GM23338 (cell line): ENCODE measurements at regions not wholly inside any gene's neighbourhood (a gene's known extent, or its start where the extent isn't known, plus 50 kb on each side); places are given as distances from the start of the nearest gene placed in this dataset.
A peak's percentile ranks its signal among the peaks of the same experiment; 100 is the strongest.
"Not testable (repeated sequence)": the region's sequence is repeated elsewhere in the genome, so short reads cannot be mapped to it uniquely, and the experiment has no call there.

ENCODE experiments used
- ATAC-seq: fragments of 200-7000 bp; cut with Tn5 transposase; 3 replicates; pipeline ENCODE4 v1.9.1; 2020
- DNase-seq: peaks from one replicate; pipeline ENCODE4 v3.0.0-alpha.2; 2015; ENCODE audit warnings: low spot score
- H2AFZ ChIP-seq: fragments of 200-600 bp; sonication (generic); 2 replicates; pipeline ENCODE4 v1.8.0; 2016; ENCODE audit warnings: antibody characterized with exemption, mild to moderate bottlenecking, moderate library complexity
- H3F3A ChIP-seq: fragments of 200-600 bp; sonication (generic); replicated peaks from 2 replicates; pipeline ENCODE4 v1.8.0; 2017; ENCODE audit warnings: antibody characterized with exemption, mixed run types, low read depth
- H3K27ac ChIP-seq: fragments of 200-600 bp; sonication (generic); 2 replicates; pipeline ENCODE4 v1.6.1; 2016; ENCODE audit warnings: low read depth
- H3K27me3 ChIP-seq: fragments of 200-600 bp; sonication (generic); 2 replicates; pipeline ENCODE4 v1.8.0; 2016; ENCODE audit warnings: mild to moderate bottlenecking, mixed run types, moderate library complexity; ENCODE audit not compliant: insufficient read depth
- H3K36me3 ChIP-seq: fragments of 200-600 bp; sonication (generic); 2 replicates; pipeline ENCODE4 v1.8.0; 2016; ENCODE audit warnings: mild to moderate bottlenecking; ENCODE audit not compliant: insufficient read depth
- H3K4me1 ChIP-seq: fragments of 200-600 bp; sonication (generic); 2 replicates; pipeline ENCODE4 v1.8.0; 2016; ENCODE audit warnings: mild to moderate bottlenecking, moderate library complexity; ENCODE audit not compliant: insufficient read depth
- H3K4me2 ChIP-seq: fragments of 200-600 bp; sonication (generic); 2 replicates; pipeline ENCODE4 v1.7.1; 2017; ENCODE audit warnings: mixed run types
- H3K4me3 ChIP-seq: fragments of 200-600 bp; sonication (generic); 2 replicates; pipeline ENCODE4 v1.6.1; 2016; ENCODE audit warnings: mixed run types
- H3K79me2 ChIP-seq: fragments of 200-600 bp; sonication (generic); replicated peaks from 2 replicates; pipeline ENCODE4 v1.8.0; 2017; ENCODE audit warnings: mild to moderate bottlenecking; ENCODE audit not compliant: insufficient read depth
- H3K9me2 ChIP-seq: fragments of 200-600 bp; sonication (generic); 2 replicates; pipeline ENCODE4 v1.8.0; 2017; ENCODE audit not compliant: insufficient read depth
- H4K20me1 ChIP-seq: fragments of 200-600 bp; sonication (generic); replicated peaks from 2 replicates; pipeline ENCODE4 v1.8.0; 2017; ENCODE audit warnings: mild to moderate bottlenecking; ENCODE audit not compliant: insufficient read depth
- H3K27ac Mint-ChIP-seq: 2 replicates; pipeline ENCODE4 v1.8.0; 2020; ENCODE audit warnings: inconsistent platforms, mild to moderate bottlenecking, moderate library complexity, mixed read lengths
- H3K27me3 Mint-ChIP-seq: 3 replicates; pipeline ENCODE4 v1.8.0; 2022; ENCODE audit warnings: low read depth, mild to moderate bottlenecking, moderate library complexity, mixed read lengths, inconsistent platforms; ENCODE audit not compliant: insufficient read depth, poor library complexity
- H3K36me3 Mint-ChIP-seq: 3 replicates; pipeline ENCODE4 v1.8.0; 2021; ENCODE audit warnings: low read depth, mild to moderate bottlenecking, inconsistent platforms, moderate library complexity, mixed read lengths
- H3K4me1 Mint-ChIP-seq: 3 replicates; pipeline ENCODE4 v1.8.0; 2020; ENCODE audit warnings: mild to moderate bottlenecking, inconsistent platforms, mixed read lengths
- H3K4me3 Mint-ChIP-seq: 3 replicates; pipeline ENCODE4 v1.8.0; 2021; ENCODE audit warnings: moderate library complexity, mild to moderate bottlenecking, inconsistent platforms, mixed read lengths
- H3K9me3 Mint-ChIP-seq: 3 replicates; pipeline ENCODE4 v1.8.0; 2020; ENCODE audit warnings: moderate library complexity, mild to moderate bottlenecking, inconsistent platforms, mixed read lengths
- EZH2 ChIP-seq: fragments of 200-600 bp; sonication (generic); IDR thresholded peaks from one replicate; pipeline ENCODE4 v1.8.0; 2017; ENCODE audit warnings: antibody characterized with exemption, mild to moderate bottlenecking, low read depth; ENCODE audit not compliant: unreplicated experiment
- JUNB ChIP-seq: IDR thresholded peaks from one replicate; pipeline ENCODE4 v1.6.1; 2016; ENCODE audit warnings: antibody characterized with exemption; ENCODE audit not compliant: unreplicated experiment
- POLR2AphosphoS5 ChIP-seq: IDR thresholded peaks from 2 replicates; pipeline ENCODE4 v1.6.1; 2016; ENCODE audit warnings: antibody characterized with exemption, low read depth
- ZNF331 ChIP-seq: fragments of 250-450 bp; sonication (Bioruptor Pico); IDR thresholded peaks from 2 replicates; pipeline ENCODE4 v1.5.0; 2020; ENCODE audit warnings: low read depth, mild to moderate bottlenecking, moderate library complexity
- TF ChIP-seq, protein P1 (sequence below): IDR thresholded peaks from 2 replicates; pipeline ENCODE4 v1.6.1; 2016; ENCODE audit warnings: antibody characterized with exemption
- TF ChIP-seq, protein P2 (sequence below): IDR thresholded peaks from one replicate; pipeline ENCODE4 v1.6.1; 2018; ENCODE audit warnings: antibody characterized with exemption; ENCODE audit not compliant: unreplicated experiment
- TF ChIP-seq, protein P3 (sequence below): fragments of 250-450 bp; sonication (Bioruptor Pico); IDR thresholded peaks from 2 replicates; pipeline ENCODE4 v1.5.0; 2020; ENCODE audit warnings: mild to moderate bottlenecking, moderate library complexity

DNA sequence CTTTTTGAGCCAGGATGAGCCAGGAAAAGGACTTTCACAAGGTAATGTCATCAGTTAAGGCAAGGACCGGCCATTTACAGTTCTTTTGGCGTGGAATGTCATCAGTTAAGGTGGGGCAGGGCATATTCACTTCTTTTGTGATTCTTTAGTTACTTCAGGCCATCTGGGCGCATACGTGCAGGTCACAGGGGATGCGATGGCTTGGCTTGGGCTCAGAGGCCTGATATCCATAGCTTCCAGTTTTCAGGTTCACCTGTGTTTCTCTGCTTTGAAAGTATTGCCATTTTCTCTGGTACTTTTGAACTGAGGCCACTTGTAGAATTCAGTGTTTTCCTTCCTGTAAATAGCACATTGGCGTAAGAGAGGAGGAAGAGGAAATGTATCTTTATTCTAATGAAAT is 546.9 kb downstream of the NR2F2 start:
- Histone ChIP-seq H3K27ac (peak overlapping the region; percentile 55; the same call in 1 of the 2 replicates), H3K9me2 (peaks cover 13% of the 10 kb centered on the region), H3K4me2 (peak overlapping the region; percentile 7; the same call in 1 of the 2 replicates), H3K4me1 (peaks cover 17% of the 10 kb centered on the region)
- H3K4me3 ChIP-seq, H2AFZ ChIP-seq, H3K27me3 Mint-ChIP-seq, H3K4me3 Mint-ChIP-seq, H3K9me3 Mint-ChIP-seq, ATAC-seq, H3K27ac Mint-ChIP-seq, H3F3A ChIP-seq, DNase-seq, H4K20me1 ChIP-seq, H3K36me3 ChIP-seq, H3K27me3 ChIP-seq, H3K36me3 Mint-ChIP-seq, H3K79me2 ChIP-seq: not testable (repeated sequence)
- peaks cover 14% of the 10 kb centered on the region for H3K4me1 Mint-ChIP-seq

DNA sequence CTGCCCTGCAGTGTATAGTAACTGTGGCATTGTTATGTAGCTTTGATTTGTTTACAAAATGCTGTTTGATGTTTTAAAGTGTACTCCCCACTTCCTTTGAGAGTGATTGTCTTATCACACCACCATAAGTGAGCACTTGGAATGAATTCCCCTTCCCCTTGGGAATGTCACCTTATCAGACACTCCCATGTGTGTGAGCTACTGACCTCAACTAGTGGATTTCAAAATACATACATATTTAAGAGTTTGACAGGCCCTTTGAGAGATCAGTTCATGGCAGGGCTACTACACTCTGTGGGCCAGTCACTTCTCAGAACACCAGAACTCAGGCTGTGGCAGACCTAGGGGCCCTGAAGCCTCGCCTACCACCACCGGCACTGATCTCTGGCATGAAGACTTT is 547.6 kb downstream of the NR2F2 start:
- Histone ChIP-seq H3K4me2 (peak overlapping the region; percentile 18; the same call in 1 of the 2 replicates), H3K36me3 (no peaks in the 10 kb centered on the region), H3K9me2 (peaks cover 13% of the 10 kb centered on the region), H3K4me1 (peaks cover 17% of the 10 kb centered on the region), H3K27ac (peak overlapping the region; percentile 55; the same call in 1 of the 2 replicates), H3K79me2 (no peaks in the 10 kb centered on the region; the same call in 1 of the 2 replicates), H4K20me1 (no peaks in the 10 kb centered on the region), H3K4me3 (no peak overlapping the region), H3K27me3 (no peaks in the 10 kb centered on the region), H3F3A (no peaks in the 10 kb centered on the region), H2AFZ (no peak overlapping the region)
- peaks cover 1% of the 10 kb centered on the region for H3K27me3 Mint-ChIP-seq
- no peaks in the 10 kb centered on the region for H3K9me3 Mint-ChIP-seq
- no peaks in the 10 kb centered on the region for H3K36me3 Mint-ChIP-seq
- ATAC-seq (no peak; the same call in 2 of the 3 replicates), DNase-seq (no peak)
- no peak overlapping the region; the same call in 1 of the 2 replicates for H3K27ac Mint-ChIP-seq
- H3K4me3 Mint-ChIP-seq = no peak overlapping the region
- TF ChIP-seq ZNF331 (CRISPR knock-in tag) (no peak), EZH2 (no peak), JUNB (no peak), POLR2AphosphoS5 (no peak)
- TF ChIP-seq, protein P1, sequence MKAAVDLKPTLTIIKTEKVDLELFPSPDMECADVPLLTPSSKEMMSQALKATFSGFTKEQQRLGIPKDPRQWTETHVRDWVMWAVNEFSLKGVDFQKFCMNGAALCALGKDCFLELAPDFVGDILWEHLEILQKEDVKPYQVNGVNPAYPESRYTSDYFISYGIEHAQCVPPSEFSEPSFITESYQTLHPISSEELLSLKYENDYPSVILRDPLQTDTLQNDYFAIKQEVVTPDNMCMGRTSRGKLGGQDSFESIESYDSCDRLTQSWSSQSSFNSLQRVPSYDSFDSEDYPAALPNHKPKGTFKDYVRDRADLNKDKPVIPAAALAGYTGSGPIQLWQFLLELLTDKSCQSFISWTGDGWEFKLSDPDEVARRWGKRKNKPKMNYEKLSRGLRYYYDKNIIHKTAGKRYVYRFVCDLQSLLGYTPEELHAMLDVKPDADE = no peak
- TF ChIP-seq, protein P2, sequence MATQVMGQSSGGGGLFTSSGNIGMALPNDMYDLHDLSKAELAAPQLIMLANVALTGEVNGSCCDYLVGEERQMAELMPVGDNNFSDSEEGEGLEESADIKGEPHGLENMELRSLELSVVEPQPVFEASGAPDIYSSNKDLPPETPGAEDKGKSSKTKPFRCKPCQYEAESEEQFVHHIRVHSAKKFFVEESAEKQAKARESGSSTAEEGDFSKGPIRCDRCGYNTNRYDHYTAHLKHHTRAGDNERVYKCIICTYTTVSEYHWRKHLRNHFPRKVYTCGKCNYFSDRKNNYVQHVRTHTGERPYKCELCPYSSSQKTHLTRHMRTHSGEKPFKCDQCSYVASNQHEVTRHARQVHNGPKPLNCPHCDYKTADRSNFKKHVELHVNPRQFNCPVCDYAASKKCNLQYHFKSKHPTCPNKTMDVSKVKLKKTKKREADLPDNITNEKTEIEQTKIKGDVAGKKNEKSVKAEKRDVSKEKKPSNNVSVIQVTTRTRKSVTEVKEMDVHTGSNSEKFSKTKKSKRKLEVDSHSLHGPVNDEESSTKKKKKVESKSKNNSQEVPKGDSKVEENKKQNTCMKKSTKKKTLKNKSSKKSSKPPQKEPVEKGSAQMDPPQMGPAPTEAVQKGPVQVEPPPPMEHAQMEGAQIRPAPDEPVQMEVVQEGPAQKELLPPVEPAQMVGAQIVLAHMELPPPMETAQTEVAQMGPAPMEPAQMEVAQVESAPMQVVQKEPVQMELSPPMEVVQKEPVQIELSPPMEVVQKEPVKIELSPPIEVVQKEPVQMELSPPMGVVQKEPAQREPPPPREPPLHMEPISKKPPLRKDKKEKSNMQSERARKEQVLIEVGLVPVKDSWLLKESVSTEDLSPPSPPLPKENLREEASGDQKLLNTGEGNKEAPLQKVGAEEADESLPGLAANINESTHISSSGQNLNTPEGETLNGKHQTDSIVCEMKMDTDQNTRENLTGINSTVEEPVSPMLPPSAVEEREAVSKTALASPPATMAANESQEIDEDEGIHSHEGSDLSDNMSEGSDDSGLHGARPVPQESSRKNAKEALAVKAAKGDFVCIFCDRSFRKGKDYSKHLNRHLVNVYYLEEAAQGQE = no peak
- TF ChIP-seq, protein P3, sequence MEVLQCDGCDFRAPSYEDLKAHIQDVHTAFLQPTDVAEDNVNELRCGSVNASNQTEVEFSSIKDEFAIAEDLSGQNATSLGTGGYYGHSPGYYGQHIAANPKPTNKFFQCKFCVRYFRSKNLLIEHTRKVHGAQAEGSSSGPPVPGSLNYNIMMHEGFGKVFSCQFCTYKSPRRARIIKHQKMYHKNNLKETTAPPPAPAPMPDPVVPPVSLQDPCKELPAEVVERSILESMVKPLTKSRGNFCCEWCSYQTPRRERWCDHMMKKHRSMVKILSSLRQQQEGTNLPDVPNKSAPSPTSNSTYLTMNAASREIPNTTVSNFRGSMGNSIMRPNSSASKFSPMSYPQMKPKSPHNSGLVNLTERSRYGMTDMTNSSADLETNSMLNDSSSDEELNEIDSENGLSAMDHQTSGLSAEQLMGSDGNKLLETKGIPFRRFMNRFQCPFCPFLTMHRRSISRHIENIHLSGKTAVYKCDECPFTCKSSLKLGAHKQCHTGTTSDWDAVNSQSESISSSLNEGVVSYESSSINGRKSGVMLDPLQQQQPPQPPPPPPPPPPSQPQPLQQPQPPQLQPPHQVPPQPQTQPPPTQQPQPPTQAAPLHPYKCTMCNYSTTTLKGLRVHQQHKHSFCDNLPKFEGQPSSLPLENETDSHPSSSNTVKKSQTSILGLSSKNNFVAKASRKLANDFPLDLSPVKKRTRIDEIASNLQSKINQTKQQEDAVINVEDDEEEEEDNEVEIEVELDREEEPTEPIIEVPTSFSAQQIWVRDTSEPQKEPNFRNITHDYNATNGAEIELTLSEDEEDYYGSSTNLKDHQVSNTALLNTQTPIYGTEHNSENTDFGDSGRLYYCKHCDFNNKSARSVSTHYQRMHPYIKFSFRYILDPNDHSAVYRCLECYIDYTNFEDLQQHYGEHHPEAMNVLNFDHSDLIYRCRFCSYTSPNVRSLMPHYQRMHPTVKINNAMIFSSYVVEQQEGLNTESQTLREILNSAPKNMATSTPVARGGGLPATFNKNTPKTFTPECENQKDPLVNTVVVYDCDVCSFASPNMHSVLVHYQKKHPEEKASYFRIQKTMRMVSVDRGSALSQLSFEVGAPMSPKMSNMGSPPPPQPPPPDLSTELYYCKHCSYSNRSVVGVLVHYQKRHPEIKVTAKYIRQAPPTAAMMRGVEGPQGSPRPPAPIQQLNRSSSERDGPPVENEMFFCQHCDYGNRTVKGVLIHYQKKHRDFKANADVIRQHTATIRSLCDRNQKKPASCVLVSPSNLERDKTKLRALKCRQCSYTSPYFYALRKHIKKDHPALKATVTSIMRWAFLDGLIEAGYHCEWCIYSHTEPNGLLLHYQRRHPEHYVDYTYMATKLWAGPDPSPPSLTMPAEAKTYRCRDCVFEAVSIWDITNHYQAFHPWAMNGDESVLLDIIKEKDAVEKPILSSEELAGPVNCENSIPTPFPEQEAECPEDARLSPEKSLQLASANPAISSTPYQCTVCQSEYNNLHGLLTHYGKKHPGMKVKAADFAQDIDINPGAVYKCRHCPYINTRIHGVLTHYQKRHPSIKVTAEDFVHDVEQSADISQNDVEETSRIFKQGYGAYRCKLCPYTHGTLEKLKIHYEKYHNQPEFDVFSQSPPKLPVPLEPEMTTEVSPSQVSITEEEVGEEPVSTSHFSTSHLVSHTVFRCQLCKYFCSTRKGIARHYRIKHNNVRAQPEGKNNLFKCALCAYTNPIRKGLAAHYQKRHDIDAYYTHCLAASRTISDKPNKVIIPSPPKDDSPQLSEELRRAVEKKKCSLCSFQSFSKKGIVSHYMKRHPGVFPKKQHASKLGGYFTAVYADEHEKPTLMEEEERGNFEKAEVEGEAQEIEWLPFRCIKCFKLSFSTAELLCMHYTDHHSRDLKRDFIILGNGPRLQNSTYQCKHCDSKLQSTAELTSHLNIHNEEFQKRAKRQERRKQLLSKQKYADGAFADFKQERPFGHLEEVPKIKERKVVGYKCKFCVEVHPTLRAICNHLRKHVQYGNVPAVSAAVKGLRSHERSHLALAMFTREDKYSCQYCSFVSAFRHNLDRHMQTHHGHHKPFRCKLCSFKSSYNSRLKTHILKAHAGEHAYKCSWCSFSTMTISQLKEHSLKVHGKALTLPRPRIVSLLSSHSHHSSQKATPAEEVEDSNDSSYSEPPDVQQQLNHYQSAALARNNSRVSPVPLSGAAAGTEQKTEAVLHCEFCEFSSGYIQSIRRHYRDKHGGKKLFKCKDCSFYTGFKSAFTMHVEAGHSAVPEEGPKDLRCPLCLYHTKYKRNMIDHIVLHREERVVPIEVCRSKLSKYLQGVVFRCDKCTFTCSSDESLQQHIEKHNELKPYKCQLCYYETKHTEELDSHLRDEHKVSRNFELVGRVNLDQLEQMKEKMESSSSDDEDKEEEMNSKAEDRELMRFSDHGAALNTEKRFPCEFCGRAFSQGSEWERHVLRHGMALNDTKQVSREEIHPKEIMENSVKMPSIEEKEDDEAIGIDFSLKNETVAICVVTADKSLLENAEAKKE (CRISPR knock-in tag) = no peak
- H3K4me1 Mint-ChIP-seq = peaks cover 10% of the 10 kb centered on the region; the same call in 2 of the 3 replicates
